ENCODE measurements at regions not wholly inside any gene's neighbourhood (a gene's known extent, or its start where the extent isn't known, plus 50 kb on each side); places are given as distances from the start of the nearest gene placed in this dataset.

GRCh38 chr1:67883069-67883468 is 49.8 kb upstream of the GNG12 start:
- Histone ChIP-seq H3K27me3 (ENCODE audit: insufficient read depth, poor library complexity, severe bottlenecking) (no peaks in the 10 kb centered on the region), H3K4me3 (replicated peaks; ENCODE audit: insufficient read depth, low read length) (no peak overlapping the region), H3K27ac (replicated peaks) (no peak overlapping the region)
- TF ChIP-seq SPI1 (IDR thresholded peaks at IDR 0.05; ENCODE audit: borderline replicate concordance, low read depth): no peak
- TF ChIP-seq GABPA (IDR thresholded peaks at IDR 0.05; ENCODE audit: low read depth): no peak
- TF ChIP-seq CTCF (IDR thresholded peaks at IDR 0.05; ENCODE audit: insufficient read depth, low read length): no peak
- no peak for TF ChIP-seq REST (IDR thresholded peaks at IDR 0.05; ENCODE audit: insufficient replicate concordance, low read depth)
- TF ChIP-seq POLR2AphosphoS5 (IDR thresholded peaks at IDR 0.05; ENCODE audit: low read depth): no peak
- no peak for DNase-seq (ENCODE audit: low read depth in 1 of 2, low spot score in 1 of 2)
